ENCODE measurements at regions not wholly inside any gene's neighbourhood (a gene's known extent, or its start where the extent isn't known, plus 50 kb on each side); places are given as distances from the start of the nearest gene placed in this dataset.

DNA sequence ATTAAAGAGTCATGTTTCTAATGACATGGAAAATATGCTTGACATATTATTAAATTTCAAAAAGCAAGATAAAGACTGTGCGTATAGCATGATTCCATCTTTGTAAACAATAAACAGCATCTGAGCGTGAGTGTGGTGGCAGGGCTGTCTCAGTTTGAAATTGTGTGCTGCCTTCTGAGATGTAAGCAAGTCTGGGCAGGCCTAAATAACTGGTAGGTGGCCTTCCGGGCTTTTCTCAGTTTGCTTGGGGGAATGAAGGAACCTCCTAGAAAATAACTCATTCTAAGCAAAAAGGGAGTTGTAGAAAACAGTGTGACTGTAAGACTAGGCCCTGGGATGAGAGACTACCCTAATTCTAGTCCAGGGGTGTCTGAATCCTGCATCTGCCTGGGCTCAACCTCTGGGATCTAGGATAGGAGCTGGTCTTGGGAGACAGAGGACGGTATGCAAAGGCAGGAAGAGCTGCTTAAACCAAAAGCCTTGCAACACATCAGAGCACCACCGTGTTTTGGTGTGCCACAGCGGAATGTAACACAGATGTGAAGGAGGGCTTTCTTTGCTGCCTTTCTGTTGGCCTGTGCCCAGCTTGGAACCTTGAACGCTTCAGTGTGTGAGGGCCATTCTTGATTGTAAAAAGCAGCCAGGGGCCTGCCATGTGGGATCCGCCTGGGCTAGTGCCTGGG is 63.5 kb upstream of the L3MBTL3 start:
- DNase-seq (ENCODE audit: low read depth): no peak
- TF ChIP-seq, protein P1, sequence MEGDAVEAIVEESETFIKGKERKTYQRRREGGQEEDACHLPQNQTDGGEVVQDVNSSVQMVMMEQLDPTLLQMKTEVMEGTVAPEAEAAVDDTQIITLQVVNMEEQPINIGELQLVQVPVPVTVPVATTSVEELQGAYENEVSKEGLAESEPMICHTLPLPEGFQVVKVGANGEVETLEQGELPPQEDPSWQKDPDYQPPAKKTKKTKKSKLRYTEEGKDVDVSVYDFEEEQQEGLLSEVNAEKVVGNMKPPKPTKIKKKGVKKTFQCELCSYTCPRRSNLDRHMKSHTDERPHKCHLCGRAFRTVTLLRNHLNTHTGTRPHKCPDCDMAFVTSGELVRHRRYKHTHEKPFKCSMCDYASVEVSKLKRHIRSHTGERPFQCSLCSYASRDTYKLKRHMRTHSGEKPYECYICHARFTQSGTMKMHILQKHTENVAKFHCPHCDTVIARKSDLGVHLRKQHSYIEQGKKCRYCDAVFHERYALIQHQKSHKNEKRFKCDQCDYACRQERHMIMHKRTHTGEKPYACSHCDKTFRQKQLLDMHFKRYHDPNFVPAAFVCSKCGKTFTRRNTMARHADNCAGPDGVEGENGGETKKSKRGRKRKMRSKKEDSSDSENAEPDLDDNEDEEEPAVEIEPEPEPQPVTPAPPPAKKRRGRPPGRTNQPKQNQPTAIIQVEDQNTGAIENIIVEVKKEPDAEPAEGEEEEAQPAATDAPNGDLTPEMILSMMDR (IDR thresholded peaks at IDR 0.05; ENCODE audit: control insufficient read depth, extremely low read depth, insufficient read depth): no peak
- no peak overlapping the region for H3K4me3 ChIP-seq (ENCODE audit: low read depth, low read length)

DNA sequence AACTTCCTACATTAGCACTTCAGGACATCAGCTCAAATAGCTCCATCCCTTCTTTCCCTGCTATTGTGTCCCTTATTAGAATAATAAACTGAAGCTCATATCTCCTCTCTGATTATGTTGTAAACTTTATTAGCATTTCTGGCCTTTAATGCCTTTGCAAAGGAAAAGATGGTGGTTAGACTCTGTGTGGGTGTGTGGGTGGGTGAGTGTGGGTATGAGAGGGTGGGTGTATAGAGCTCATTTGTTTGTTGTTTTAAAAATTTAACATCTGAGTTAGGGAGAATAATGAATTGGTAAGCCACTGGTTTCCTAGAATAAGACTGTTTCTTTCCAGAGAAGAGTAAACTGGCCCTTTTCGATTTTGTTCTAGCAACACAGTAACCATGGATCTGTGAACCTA is 70.6 kb upstream of the L3MBTL3 start:
- no peak overlapping the region for H3K4me3 ChIP-seq (ENCODE audit: low read depth, low read length)
- no peak for DNase-seq (ENCODE audit: low read depth)
- TF ChIP-seq, protein P1 (IDR thresholded peaks at IDR 0.05; ENCODE audit: control insufficient read depth, extremely low read depth, insufficient read depth): no peak

GRCh38 chr6:129946439-129947140 is 71.8 kb upstream of the L3MBTL3 start:
- H3K4me3 ChIP-seq (ENCODE audit: low read depth, low read length): no peak overlapping the region
- TF ChIP-seq, protein P1 (IDR thresholded peaks at IDR 0.05; ENCODE audit: control insufficient read depth, extremely low read depth, insufficient read depth): no peak
- DNase-seq (ENCODE audit: low read depth): no peak

DNA sequence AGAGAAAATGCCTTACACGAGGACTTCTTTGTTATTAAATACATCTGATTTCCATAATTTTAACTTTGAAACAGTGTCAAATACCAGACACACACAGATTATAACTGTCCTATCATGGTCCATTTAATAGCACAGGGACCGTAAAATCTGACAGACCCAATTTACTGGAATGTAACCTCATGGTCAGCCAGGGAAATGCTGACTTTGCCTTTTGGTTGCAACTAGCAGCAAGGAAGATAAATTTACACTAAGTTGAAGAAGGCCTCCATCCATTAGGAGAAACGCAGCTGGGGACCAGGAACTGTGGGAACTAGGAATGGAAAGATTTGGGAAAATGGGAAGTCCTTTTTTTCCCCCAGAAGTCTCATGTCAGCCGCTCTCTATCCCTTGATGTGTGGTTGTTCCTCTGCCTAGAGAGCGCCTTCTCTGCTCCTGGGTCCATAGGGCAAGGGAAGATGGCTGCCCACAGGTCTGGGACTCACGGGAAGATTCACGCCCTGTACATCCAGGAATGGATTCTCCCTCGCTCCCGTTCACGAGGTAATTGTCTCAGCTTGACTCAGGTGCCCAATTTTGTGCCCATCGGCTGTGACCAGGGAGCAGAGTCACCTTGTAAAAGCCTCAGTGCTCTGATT is 74.6 kb upstream of the L3MBTL3 start:
- TF ChIP-seq, protein P1 (IDR thresholded peaks at IDR 0.05; ENCODE audit: control insufficient read depth, extremely low read depth, insufficient read depth): no peak
- no peak overlapping the region for H3K4me3 ChIP-seq (ENCODE audit: low read depth, low read length)
- no peak for DNase-seq (ENCODE audit: low read depth)

- TF ChIP-seq, protein P1 (IDR thresholded peaks at IDR 0.05; ENCODE audit: control insufficient read depth, extremely low read depth, insufficient read depth): no peak
- no peak overlapping the region for H3K4me3 ChIP-seq (ENCODE audit: low read depth, low read length)
- no peak for DNase-seq (ENCODE audit: low read depth)
Measured at GRCh38 chr6:129940454-129941195, 77.8 kb upstream of the L3MBTL3 start.

DNA sequence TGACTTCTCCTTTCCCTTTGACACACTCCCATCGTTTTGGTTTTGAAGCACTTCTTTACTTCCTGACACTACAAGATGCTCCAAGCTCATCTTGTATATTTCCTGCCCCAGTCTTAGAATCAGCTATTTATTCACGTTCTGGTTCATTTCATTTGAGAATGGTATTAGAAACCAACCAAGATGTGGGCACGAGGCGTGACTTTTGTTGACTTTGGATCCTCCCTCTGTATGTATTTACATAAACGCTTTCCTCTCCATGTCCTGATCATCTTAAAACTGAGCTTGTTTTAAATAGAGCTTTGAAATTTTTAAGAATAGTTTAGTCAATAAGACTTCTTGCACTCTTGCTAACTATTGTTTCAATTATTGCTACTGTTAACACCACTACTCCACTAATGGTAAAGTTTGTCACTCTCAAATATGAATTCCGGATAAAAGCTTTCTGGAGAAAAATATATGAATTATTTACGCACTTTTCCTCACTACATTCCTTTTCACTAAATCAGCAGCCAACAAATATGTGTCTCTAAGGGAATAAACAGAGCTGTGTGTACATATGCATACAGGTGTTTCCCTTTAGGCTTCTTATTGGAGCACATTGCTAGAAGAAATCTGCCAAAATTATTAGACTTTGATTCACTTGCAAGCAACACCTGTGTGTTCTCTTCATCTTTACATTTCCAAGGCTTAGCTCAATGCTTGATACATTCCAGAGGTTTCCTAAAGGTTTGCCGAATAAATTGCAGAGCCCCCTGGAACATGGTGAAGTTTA is 77.3 kb upstream of the TMEM244 start:
- DNase-seq (ENCODE audit: low read depth): peak; percentile 70
- H3K4me3 ChIP-seq (ENCODE audit: low read depth, low read length): no peak overlapping the region
- TF ChIP-seq, protein P1 (IDR thresholded peaks at IDR 0.05; ENCODE audit: control insufficient read depth, extremely low read depth, insufficient read depth): no peak
